Thyroid gland (tissue), 4 donors: ENCODE measurements at regions not wholly inside any gene's neighbourhood (a gene's known extent, or its start where the extent isn't known, plus 50 kb on each side); places are given as distances from the start of the nearest gene placed in this dataset.

ENCODE experiments used
- DNase-seq, 2 donors: peaks; one replicate each; pipeline ENCODE4 v3.0.0-alpha.2; 2019
- H3K27ac ChIP-seq, 3 donors: fragments of 200-600 bp; sonication (generic); 1 replicate in 2 of 3; 2 replicates in 1 of 3; pipeline ENCODE4 v1.5.1; 2016 to 2019; ENCODE audit warnings: mild to moderate bottlenecking in 1 of 3, moderate library complexity in 1 of 3
- H3K27me3 ChIP-seq: fragments of 200-600 bp; sonication (generic); one replicate; pipeline ENCODE4 v1.5.1; 2019
- H3K36me3 ChIP-seq, 2 donors: fragments of 200-600 bp; sonication (generic); one replicate each; pipeline ENCODE4 v1.5.1; 2016 to 2019
- H3K4me1 ChIP-seq, 2 donors: fragments of 200-600 bp; sonication (generic); one replicate each; pipeline ENCODE4 v1.5.1; 2017 to 2019
- H3K4me3 ChIP-seq, 3 donors: fragments of 200-600 bp; sonication (generic); replicated peaks in 1 of 3; 1 replicate in 2 of 3; 2 replicates in 1 of 3; pipeline ENCODE4 v1.5.1; 2016; ENCODE audit warnings: mild to moderate bottlenecking in 1 of 3
- H3K9me3 ChIP-seq: fragments of 200-600 bp; sonication (generic); one replicate; pipeline ENCODE4 v1.5.1; 2017
- POLR2A ChIP-seq, 2 donors: fragments of 450-650 bp; IDR thresholded peaks; one replicate each; pipeline ENCODE4 v1.6.1; 2017; ENCODE audit warnings: antibody characterized with exemption in 2 of 2, mild to moderate bottlenecking in 2 of 2, moderate library complexity in 1 of 2
- WGBS, 2 donors: methylation state at CpG; one replicate each; pipeline ENCODE4 v1.1.5; 2017; 5-methylcytosine and 5-hydroxymethylcytosine counted together
- intact Hi-C: fragments of 100-400 bp; cut with DNase I; formaldehyde crosslinking; loops from one replicate; pipeline ENCODE4 v1.15.1; 2023
- TF ChIP-seq, protein P1 (sequence below), 6 experiments: fragments of 200-600 bp in 3 of 6; fragments of 450-650 bp in 3 of 6; sonication (generic) in 3 of 6; IDR thresholded peaks; one replicate each; pipeline ENCODE4 v1.5.1; 2016 to 2019; ENCODE audit warnings: antibody characterized with exemption in 6 of 6, mild to moderate bottlenecking in 2 of 6, inconsistent platforms in 1 of 6, moderate library complexity in 1 of 6

DNA sequence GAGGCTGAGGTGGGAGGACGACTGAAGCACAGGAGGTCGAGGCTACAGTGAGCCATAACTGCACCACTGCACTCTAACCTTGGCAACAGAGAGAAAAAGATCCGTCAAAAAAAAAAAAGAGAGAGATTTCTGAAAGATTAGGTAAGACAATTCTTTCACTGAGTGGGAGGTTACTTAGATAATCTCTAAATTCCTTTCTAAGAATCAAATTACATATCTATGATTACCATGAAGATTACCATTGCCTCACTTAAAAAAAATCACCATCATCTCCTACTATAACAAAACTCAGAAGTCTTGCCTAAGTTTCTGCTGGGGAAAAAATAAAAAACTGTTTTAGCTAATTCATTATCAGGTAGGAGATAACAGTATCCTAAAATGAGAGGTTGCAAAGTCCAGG is 366.7 kb downstream of the DUSP6 start:
- intact Hi-C loops, result no loop called here
- Histone ChIP-seq H3K27ac (no peak overlapping the region), H3K4me3 (no peak overlapping the region), H3K36me3 (no peaks in the 10 kb centered on the region), H3K27me3 (no peaks in the 10 kb centered on the region), H3K9me3 (no peaks in the 10 kb centered on the region), H3K4me1 (no peaks in the 10 kb centered on the region)
- TF ChIP-seq POLR2A (IDR thresholded peaks at IDR 0.05), result no peak
- TF ChIP-seq, protein P1, sequence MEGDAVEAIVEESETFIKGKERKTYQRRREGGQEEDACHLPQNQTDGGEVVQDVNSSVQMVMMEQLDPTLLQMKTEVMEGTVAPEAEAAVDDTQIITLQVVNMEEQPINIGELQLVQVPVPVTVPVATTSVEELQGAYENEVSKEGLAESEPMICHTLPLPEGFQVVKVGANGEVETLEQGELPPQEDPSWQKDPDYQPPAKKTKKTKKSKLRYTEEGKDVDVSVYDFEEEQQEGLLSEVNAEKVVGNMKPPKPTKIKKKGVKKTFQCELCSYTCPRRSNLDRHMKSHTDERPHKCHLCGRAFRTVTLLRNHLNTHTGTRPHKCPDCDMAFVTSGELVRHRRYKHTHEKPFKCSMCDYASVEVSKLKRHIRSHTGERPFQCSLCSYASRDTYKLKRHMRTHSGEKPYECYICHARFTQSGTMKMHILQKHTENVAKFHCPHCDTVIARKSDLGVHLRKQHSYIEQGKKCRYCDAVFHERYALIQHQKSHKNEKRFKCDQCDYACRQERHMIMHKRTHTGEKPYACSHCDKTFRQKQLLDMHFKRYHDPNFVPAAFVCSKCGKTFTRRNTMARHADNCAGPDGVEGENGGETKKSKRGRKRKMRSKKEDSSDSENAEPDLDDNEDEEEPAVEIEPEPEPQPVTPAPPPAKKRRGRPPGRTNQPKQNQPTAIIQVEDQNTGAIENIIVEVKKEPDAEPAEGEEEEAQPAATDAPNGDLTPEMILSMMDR (IDR thresholded peaks at IDR 0.05), result no peak
- DNase-seq, result no peak
- WGBS, 2 donors, result 64 to 70% methylated on average over 3 of the region's 3 CpGs

DNA sequence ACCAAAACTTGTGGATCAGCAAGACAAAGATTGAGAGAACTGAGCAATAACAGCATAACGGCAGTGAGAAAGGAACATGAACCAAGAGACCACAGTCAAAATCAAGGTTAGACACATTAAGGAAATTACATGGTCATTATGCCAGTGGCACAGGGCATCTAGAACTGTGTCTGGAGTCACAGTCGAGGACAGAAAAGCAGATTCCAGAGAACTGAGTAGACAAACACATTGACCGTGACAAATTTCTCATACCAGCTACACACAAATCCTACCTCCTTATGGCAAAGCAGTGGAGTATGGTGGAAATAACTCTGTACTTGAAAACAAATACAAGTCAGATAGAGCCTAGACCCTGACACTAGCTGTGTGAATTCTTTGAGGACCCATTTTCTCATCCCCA is 367.3 kb downstream of the DUSP6 start:
- Histone ChIP-seq H3K9me3 (no peaks in the 10 kb centered on the region), H3K36me3 (no peaks in the 10 kb centered on the region), H3K4me3 (no peak overlapping the region), H3K4me1 (no peaks in the 10 kb centered on the region), H3K27me3 (no peaks in the 10 kb centered on the region), H3K27ac (no peak overlapping the region)
- TF ChIP-seq, protein P1 (IDR thresholded peaks at IDR 0.05), result no peak
- TF ChIP-seq POLR2A (IDR thresholded peaks at IDR 0.05), result no peak
- DNase-seq, result no peak
- intact Hi-C loops, result no loop called here
- 92 to 97% methylated on average over 3 of the region's 3 CpGs for whole genome bisulfite sequencing, 2 donors

DNA sequence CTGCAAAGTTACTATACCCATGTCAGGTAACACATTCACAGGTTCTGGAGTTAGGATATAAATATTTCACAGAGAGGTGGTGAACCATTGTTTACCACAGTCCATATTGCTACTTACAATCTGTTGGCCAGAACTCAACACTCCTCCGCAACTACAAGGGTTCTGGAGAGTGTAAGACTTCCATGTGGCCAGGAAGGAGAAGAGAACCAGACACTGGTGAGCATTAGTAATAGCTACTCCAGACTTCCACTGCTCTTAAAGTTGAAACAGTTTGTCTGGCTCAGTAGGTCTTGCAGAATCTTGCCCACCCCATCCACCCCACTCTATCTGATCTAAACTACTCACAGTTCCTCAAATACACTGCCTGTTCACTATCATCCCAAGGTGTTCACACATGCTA is 369.6 kb downstream of the DUSP6 start:
- 75 to 90% methylated on average over 1 of the region's 1 CpG for WGBS, 2 donors
- no peak for DNase-seq
- H3K4me3 ChIP-seq, result no peak overlapping the region
- no peak for TF ChIP-seq POLR2A (IDR thresholded peaks at IDR 0.05)
- TF ChIP-seq, protein P1 (IDR thresholded peaks at IDR 0.05), result no peak
- no peaks in the 10 kb centered on the region for H3K9me3 ChIP-seq
- intact Hi-C loops, result no loop called here
- no peaks in the 10 kb centered on the region for H3K27me3 ChIP-seq
- H3K4me1 ChIP-seq, result no peaks in the 10 kb centered on the region
- no peak overlapping the region for H3K27ac ChIP-seq
- no peaks in the 10 kb centered on the region for H3K36me3 ChIP-seq

DNA sequence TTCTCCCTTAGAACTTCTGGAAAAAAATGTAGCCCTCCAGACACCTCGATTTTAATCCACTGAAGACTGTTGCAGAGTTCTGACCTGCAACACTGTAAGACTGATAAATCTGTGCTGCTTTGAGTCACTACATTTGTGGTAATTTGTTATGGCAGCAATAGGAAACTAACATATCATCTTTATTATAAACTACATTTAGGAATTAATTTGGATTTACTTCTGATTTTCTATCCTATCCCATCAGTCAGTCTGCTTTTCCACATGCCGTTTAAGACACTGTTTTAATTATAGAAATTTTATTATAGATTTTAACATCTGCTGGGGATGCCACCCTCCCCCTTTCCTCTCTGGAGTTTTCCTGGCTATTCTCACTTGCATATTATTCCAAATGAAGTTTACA is 375.2 kb downstream of the DUSP6 start:
- H3K27ac ChIP-seq, result no peak overlapping the region
- H3K4me1 ChIP-seq, result no peaks in the 10 kb centered on the region
- WGBS, 2 donors, result 69 to 75% methylated on average over 2 of the region's 2 CpGs
- no peaks in the 10 kb centered on the region for H3K27me3 ChIP-seq
- H3K36me3 ChIP-seq, result no peaks in the 10 kb centered on the region
- no peaks in the 10 kb centered on the region for H3K9me3 ChIP-seq
- TF ChIP-seq, protein P1 (IDR thresholded peaks at IDR 0.05), result no peak
- TF ChIP-seq POLR2A (IDR thresholded peaks at IDR 0.05), result no peak
- intact Hi-C loops, result no loop called here
- DNase-seq, result no peak
- no peak overlapping the region for H3K4me3 ChIP-seq

DNA sequence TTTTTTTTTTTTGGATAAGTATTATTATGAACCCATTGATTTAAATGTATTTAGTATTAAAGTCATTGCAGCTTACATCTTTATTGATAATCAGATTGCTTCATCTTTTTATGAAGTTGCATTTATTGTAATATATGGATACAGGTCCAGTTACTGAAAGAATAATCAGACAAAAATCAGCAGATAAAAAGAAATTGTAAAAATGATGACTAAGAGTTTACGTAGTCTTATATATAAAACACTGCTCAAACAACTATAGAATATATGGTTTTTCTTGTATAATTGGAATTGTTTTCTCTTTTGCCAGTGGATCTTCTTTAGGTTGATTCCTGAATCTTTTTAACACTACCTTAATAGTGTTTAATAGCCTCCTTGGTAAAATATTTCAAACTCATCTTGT is 378.3 kb downstream of the DUSP6 start:
- H3K4me1 ChIP-seq, result no peaks in the 10 kb centered on the region
- no peak for DNase-seq
- H3K27ac ChIP-seq, result no peak overlapping the region
- no peaks in the 10 kb centered on the region for H3K27me3 ChIP-seq
- intact Hi-C loops, result no loop called here
- WGBS, 2 donors, result 96 to 97% methylated on average over 1 of the region's 1 CpG
- no peaks in the 10 kb centered on the region for H3K9me3 ChIP-seq
- no peak for TF ChIP-seq POLR2A (IDR thresholded peaks at IDR 0.05)
- TF ChIP-seq, protein P1 (IDR thresholded peaks at IDR 0.05), result no peak
- H3K36me3 ChIP-seq, result no peaks in the 10 kb centered on the region
- H3K4me3 ChIP-seq, result no peak overlapping the region
